HL-60/S4 (cell line): ENCODE measurements at regions not wholly inside any gene's neighbourhood (a gene's known extent, or its start where the extent isn't known, plus 50 kb on each side); places are given as distances from the start of the nearest gene placed in this dataset.

Source experiments
- in situ Hi-C: fragments of 300-500 bp; cut with MboI; formaldehyde crosslinking; loops from 2 replicates; pipeline ENCODE4 v1.14.3; 2022; ENCODE audit warnings: low sequenced_read_pairs

- in situ Hi-C loops = no loop called here
Observed at GRCh38 chr13:40503011-40503410, 163.4 kb downstream of the FOXO1 start.

- in situ Hi-C loops = no loop called here
Observed at GRCh38 chr13:40503966-40504591, 162.4 kb downstream of the FOXO1 start.

GRCh38 chr13:40504641-40505040 lies 161.8 kb downstream of the FOXO1 start:
- in situ Hi-C loops = no loop called here

GRCh38 chr13:40505196-40505595 lies 161.2 kb downstream of the FOXO1 start:
- in situ Hi-C loops = no loop called here
